Neural progenitor cell (in vitro differentiated cells): ENCODE measurements at regions not wholly inside any gene's neighbourhood (a gene's known extent, or its start where the extent isn't known, plus 50 kb on each side); places are given as distances from the start of the nearest gene placed in this dataset.

ENCODE experiments used
- DNase-seq: peaks from one replicate; pipeline ENCODE4 v3.0.0-alpha.2; 2016; ENCODE audit warnings: low spot score
- H2AFZ ChIP-seq: fragments of 200-600 bp; sonication (generic); replicated peaks from 2 replicates; pipeline ENCODE4 v1.6.1; 2016; ENCODE audit warnings: antibody characterized with exemption
- H3F3A ChIP-seq: fragments of 200-600 bp; sonication (generic); 2 replicates; pipeline ENCODE4 v1.6.1; 2016; ENCODE audit warnings: antibody characterized with exemption, low read depth
- H3K27ac ChIP-seq: fragments of 200-600 bp; sonication (generic); 2 replicates; pipeline ENCODE4 v1.5.1; 2016; ENCODE audit warnings: mild to moderate bottlenecking
- H3K27me3 ChIP-seq: fragments of 200-600 bp; sonication (generic); 2 replicates; pipeline ENCODE4 v1.6.1; 2016; ENCODE audit warnings: mild to moderate bottlenecking, moderate library complexity
- H3K36me3 ChIP-seq: fragments of 200-600 bp; sonication (generic); 2 replicates; pipeline ENCODE4 v1.5.1; 2016
- H3K4me1 ChIP-seq: fragments of 200-600 bp; sonication (generic); 2 replicates; pipeline ENCODE4 v1.6.1; 2016; ENCODE audit warnings: mixed run types
- H3K4me2 ChIP-seq: fragments of 200-600 bp; sonication (generic); 2 replicates; pipeline ENCODE4 v1.6.1; 2016
- H3K4me3 ChIP-seq: fragments of 200-600 bp; sonication (generic); 2 replicates; pipeline ENCODE4 v1.5.1; 2016
- H3K79me2 ChIP-seq: fragments of 200-600 bp; sonication (generic); 2 replicates; pipeline ENCODE4 v1.6.1; 2016; ENCODE audit warnings: low read depth
- H3K9ac ChIP-seq: fragments of 200-600 bp; sonication (generic); 2 replicates; pipeline ENCODE4 v1.6.1; 2016
- H3K9me3 ChIP-seq: fragments of 200-600 bp; sonication (generic); 2 replicates; pipeline ENCODE4 v1.5.1; 2016; ENCODE audit warnings: low read depth
- H4K20me1 ChIP-seq: fragments of 200-600 bp; sonication (generic); 2 replicates; pipeline ENCODE4 v1.6.1; 2016; ENCODE audit warnings: low read depth
- H3K27ac Mint-ChIP-seq: 3 replicates; pipeline ENCODE4 v1.8.0; 2021; ENCODE audit warnings: mixed read lengths
- H3K27me3 Mint-ChIP-seq: 2 replicates; pipeline ENCODE4 v1.8.0; 2022; ENCODE audit warnings: low read depth, mild to moderate bottlenecking, inconsistent platforms, moderate library complexity, mixed read lengths; ENCODE audit not compliant: insufficient read depth
- H3K36me3 Mint-ChIP-seq: 3 replicates; pipeline ENCODE4 v1.8.0; 2021; ENCODE audit warnings: mixed read lengths
- H3K4me1 Mint-ChIP-seq: 3 replicates; pipeline ENCODE4 v1.8.0; 2021; ENCODE audit warnings: mixed read lengths
- H3K4me3 Mint-ChIP-seq: 3 replicates; pipeline ENCODE4 v1.8.0; 2021; ENCODE audit warnings: mild to moderate bottlenecking, moderate library complexity, mixed read lengths
- H3K9me3 Mint-ChIP-seq: 3 replicates; pipeline ENCODE4 v1.8.0; 2020; ENCODE audit warnings: mixed read lengths
- EZH2 ChIP-seq: fragments of 200-600 bp; sonication (generic); IDR thresholded peaks from 2 replicates; pipeline ENCODE4 v1.6.1; 2017; ENCODE audit warnings: antibody characterized with exemption, mild to moderate bottlenecking, moderate library complexity
- EZH2phosphoT487 ChIP-seq: fragments of 200-600 bp; sonication (generic); IDR thresholded peaks from 2 replicates; pipeline ENCODE4 v1.6.1; 2017; ENCODE audit warnings: antibody characterized with exemption
- TF ChIP-seq, protein P1 (sequence below): fragments of 200-600 bp; sonication (generic); IDR thresholded peaks from 2 replicates; pipeline ENCODE4 v1.5.1; 2017; ENCODE audit warnings: antibody characterized with exemption, mild to moderate bottlenecking

DNA sequence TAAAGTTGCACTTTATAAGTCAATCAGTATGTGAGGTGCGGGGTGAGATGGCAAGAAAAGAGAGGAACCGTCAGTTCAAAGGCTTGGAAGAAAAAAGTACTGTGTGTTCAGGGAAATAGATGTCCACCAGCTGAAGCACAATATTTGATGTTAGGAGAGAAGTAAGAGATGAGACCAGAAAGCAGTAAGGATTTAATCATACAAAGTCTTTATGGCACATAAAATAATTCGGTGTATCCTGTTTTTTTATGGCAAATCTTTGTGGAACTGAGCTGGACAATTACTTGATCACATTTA is 197.2 kb downstream of the FAXC start:
- H3K9me3 Mint-ChIP-seq = no peaks in the 10 kb centered on the region
- no peaks in the 10 kb centered on the region for H4K20me1 ChIP-seq
- no peak overlapping the region for H2AFZ ChIP-seq
- H3K4me1 ChIP-seq = peaks cover 15% of the 10 kb centered on the region
- no peak overlapping the region for H3K4me2 ChIP-seq
- H3K79me2 ChIP-seq = no peaks in the 10 kb centered on the region
- TF ChIP-seq EZH2phosphoT487 (no peak), EZH2 (no peak)
- TF ChIP-seq, protein P1, sequence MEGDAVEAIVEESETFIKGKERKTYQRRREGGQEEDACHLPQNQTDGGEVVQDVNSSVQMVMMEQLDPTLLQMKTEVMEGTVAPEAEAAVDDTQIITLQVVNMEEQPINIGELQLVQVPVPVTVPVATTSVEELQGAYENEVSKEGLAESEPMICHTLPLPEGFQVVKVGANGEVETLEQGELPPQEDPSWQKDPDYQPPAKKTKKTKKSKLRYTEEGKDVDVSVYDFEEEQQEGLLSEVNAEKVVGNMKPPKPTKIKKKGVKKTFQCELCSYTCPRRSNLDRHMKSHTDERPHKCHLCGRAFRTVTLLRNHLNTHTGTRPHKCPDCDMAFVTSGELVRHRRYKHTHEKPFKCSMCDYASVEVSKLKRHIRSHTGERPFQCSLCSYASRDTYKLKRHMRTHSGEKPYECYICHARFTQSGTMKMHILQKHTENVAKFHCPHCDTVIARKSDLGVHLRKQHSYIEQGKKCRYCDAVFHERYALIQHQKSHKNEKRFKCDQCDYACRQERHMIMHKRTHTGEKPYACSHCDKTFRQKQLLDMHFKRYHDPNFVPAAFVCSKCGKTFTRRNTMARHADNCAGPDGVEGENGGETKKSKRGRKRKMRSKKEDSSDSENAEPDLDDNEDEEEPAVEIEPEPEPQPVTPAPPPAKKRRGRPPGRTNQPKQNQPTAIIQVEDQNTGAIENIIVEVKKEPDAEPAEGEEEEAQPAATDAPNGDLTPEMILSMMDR = no peak
- H3K9ac ChIP-seq = no peak overlapping the region
- no peaks in the 10 kb centered on the region for H3K9me3 ChIP-seq
- peaks cover 5% of the 10 kb centered on the region for H3K27me3 Mint-ChIP-seq
- H3K27ac ChIP-seq = no peak overlapping the region
- no peak overlapping the region for H3K27ac Mint-ChIP-seq
- no peaks in the 10 kb centered on the region for H3K27me3 ChIP-seq
- no peaks in the 10 kb centered on the region for H3K36me3 ChIP-seq
- H3F3A ChIP-seq = no peaks in the 10 kb centered on the region
- DNase-seq = no peak
- H3K4me3 ChIP-seq = no peak overlapping the region
- no peaks in the 10 kb centered on the region for H3K36me3 Mint-ChIP-seq
- no peak overlapping the region for H3K4me3 Mint-ChIP-seq
- peaks cover 8% of the 10 kb centered on the region for H3K4me1 Mint-ChIP-seq

DNA sequence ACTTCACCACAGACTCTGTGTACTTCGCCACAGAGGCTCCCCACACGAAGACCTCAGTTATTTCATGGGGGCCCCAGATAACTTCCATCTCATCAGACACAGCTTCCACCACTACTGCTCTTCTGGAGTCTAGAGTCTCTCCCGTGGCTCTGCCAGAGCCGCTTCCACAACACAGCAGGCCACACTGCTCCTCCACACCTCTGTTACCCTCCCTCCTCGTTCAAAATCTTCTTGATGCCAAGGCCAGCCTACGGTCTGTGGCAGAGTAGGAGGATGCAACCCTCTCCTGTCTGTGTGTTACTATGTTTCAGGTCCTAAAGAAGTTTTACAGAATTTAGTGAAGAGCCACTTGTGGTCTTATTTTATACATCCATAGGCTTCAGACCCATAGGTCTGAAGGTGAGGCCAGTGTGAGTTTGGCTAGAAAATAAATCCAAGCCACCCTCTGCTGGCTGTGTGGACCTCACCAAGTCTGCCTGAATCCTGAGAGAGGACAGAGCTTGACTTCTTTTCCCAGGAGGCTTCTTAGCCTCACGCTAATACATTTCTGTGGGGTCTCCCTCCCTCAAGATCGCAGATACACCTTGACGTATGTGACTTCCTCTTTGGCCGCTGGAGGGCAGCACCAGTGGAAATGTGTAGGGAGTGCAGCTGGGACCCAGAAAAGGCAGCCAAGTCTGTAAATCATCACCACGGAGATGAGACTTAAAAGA is 197.7 kb downstream of the FAXC start:
- no peak overlapping the region for H3K4me3 ChIP-seq
- H3K79me2 ChIP-seq = no peaks in the 10 kb centered on the region
- peaks cover 13% of the 10 kb centered on the region for H3K4me1 Mint-ChIP-seq
- H3K9me3 Mint-ChIP-seq = no peaks in the 10 kb centered on the region
- H3K27ac Mint-ChIP-seq = no peak overlapping the region
- H3K27me3 ChIP-seq = no peaks in the 10 kb centered on the region
- peaks cover 19% of the 10 kb centered on the region for H3K4me1 ChIP-seq
- no peaks in the 10 kb centered on the region for H3K36me3 Mint-ChIP-seq
- peak; percentile 73 for DNase-seq
- no peak for TF ChIP-seq EZH2phosphoT487
- TF ChIP-seq, protein P1 = peak; percentile 88
- no peak overlapping the region for H2AFZ ChIP-seq
- no peaks in the 10 kb centered on the region for H3K9me3 ChIP-seq
- no peaks in the 10 kb centered on the region for H3K36me3 ChIP-seq
- no peak overlapping the region for H3K4me2 ChIP-seq
- H4K20me1 ChIP-seq = no peaks in the 10 kb centered on the region
- H3K4me3 Mint-ChIP-seq = no peak overlapping the region
- no peaks in the 10 kb centered on the region for H3F3A ChIP-seq
- no peak overlapping the region for H3K27ac ChIP-seq
- H3K27me3 Mint-ChIP-seq = peaks cover 5% of the 10 kb centered on the region
- no peak overlapping the region for H3K9ac ChIP-seq

DNA sequence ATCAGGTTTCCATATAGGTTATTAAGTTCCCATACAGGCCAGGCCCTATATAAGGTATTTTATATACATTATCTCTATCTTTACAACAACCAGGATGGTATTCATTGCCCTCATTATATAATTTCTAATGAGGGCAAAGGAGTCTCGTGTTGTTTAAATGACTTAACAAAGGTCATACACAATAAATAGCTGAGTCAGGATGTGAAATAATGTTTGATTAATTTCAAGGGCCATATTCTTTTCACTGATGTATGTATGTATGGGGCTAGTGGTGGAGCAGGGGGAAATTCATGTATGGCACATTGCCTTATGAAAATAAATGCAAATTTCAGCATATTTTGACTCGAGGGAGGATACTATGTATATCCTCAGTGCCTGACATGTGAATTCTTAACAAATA is 200.7 kb downstream of the FAXC start:
- no peak overlapping the region for H2AFZ ChIP-seq
- H3K36me3 ChIP-seq = no peaks in the 10 kb centered on the region
- DNase-seq = no peak
- H3K4me1 ChIP-seq = peaks cover 16% of the 10 kb centered on the region
- no peaks in the 10 kb centered on the region for H3F3A ChIP-seq
- H4K20me1 ChIP-seq = no peaks in the 10 kb centered on the region
- H3K27me3 ChIP-seq = no peaks in the 10 kb centered on the region
- H3K27me3 Mint-ChIP-seq = peaks cover 5% of the 10 kb centered on the region
- peaks cover 14% of the 10 kb centered on the region for H3K4me1 Mint-ChIP-seq
- no peak overlapping the region for H3K4me2 ChIP-seq
- no peak overlapping the region for H3K27ac Mint-ChIP-seq
- TF ChIP-seq EZH2phosphoT487 (no peak), EZH2 (no peak)
- TF ChIP-seq, protein P1 = no peak
- H3K9ac ChIP-seq = no peak overlapping the region
- H3K79me2 ChIP-seq = no peaks in the 10 kb centered on the region
- no peak overlapping the region for H3K27ac ChIP-seq
- no peak overlapping the region for H3K4me3 ChIP-seq
- H3K36me3 Mint-ChIP-seq = no peaks in the 10 kb centered on the region
- no peaks in the 10 kb centered on the region for H3K9me3 ChIP-seq
- no peaks in the 10 kb centered on the region for H3K9me3 Mint-ChIP-seq
- no peak overlapping the region for H3K4me3 Mint-ChIP-seq
